HG02763 (cell line): ENCODE measurements at regions not wholly inside any gene's neighbourhood (a gene's known extent, or its start where the extent isn't known, plus 50 kb on each side); places are given as distances from the start of the nearest gene placed in this dataset.

Experiments used
- ATAC-seq: cut with Tn5 transposase; IDR thresholded peaks from one replicate; pipeline ENCODE4 v1.9.1; 2021; ENCODE audit warnings: mild to moderate bottlenecking, moderate library complexity; ENCODE audit not compliant: unreplicated experiment

- ATAC-seq = no peak
Observed at GRCh38 chr20:6884114-6884513, 116.6 kb downstream of the BMP2 start.

DNA sequence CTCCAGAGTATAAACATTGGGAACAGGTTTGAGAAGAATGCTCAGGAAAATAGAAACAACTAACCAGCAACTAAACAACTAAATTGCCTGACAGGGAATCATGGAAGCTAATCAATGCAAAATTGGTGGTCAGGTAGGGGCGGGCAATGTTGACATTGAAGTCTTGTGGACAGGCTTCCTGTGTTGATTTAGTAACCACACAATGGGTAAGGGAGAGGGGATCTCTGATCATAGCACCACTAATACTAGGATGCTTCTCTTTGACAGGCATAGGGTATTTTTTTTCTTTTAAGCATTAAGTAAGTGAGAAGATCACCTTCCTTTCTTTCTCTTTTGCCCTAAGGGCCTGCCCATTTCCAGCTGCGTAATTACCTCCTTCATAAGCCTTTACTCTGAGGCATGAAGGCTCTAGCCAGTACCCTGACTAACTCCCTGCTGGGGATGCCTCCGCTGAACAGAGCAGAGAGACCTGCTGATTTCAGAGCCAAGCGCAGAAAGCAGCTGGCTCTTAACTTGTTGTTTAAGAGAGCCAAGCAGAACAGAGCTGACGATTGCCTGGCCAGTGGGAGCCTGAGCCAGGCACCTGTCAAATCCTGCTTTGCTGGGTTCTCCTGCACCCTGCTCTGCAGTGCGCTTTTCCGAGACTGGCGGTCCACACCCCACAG lies 118.7 kb downstream of the BMP2 start:
- no peak for ATAC-seq

DNA sequence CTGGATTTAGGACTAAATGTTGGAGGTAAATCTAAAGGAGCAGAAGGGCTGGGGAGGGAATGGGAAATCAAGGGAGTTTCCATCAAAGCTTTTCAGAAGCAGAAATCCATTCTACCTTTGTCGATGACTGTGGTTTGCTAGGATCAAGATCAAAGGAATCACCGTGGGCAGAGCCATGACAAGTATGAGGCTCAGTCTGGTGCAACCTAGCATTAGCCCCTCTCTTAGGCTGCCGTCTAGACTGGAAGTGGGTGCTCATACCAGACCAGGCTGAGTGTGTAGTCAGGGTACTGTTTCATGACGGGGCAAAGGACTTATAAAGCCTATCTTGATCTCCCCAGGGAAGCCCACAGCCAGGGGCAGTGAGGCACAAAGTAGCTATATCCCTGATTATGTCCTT lies 120.5 kb downstream of the BMP2 start:
- no peak for ATAC-seq

DNA sequence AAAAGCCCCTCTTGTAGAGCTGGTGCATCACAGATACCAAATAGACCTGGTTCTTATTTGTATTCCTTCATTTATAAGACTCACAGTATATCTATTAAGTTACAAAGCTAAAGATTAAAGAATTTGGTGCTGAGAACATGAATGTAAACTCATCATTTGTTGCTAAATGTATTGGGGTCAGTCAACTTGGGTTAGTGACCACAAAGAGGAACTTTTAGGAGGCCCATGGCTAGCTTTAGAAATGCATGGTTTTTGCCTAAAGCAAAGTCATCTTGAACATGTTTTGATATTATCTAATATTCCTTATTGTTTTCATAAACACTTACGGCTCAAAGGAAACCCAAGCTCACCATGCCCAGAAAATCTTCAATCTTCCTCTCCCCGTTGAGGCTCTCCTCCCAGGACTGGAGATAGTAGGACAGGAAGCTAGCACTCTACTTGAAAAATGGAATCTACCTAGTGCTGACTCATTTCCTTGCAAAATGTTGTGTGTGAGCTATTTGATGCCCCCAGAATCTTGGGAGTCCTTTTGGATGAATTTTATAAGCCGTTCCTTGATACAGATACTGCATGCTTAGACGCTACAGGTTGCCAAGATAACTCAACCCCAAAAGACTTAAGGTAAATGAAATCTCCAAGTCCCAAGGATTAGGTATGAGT lies 121.4 kb downstream of the BMP2 start:
- no peak for ATAC-seq

DNA sequence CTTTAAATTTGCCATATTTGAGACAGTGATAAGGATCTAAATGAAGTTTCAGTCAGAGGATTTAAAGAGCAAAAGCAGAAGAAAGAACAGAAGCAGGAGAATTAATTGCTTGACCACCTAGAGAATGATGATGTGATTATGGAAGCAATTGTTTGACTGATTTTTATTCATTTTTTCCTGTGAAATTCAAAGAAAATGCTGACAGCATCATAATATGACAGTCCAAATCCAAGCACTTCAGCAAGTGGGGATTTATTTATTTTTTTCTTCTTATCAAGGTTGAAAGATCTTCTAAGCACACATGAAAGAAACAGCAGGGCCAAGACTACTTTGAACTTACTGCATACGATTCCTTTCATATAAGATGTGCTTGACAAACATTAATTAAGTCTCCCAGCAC lies 125.2 kb downstream of the BMP2 start:
- ATAC-seq = no peak

GRCh38 chr20:6898928-6899327 lies 131.4 kb downstream of the BMP2 start:
- no peak for ATAC-seq

- ATAC-seq = no peak
Observed at GRCh38 chr20:6906871-6907270, 139.4 kb downstream of the BMP2 start.

GRCh38 chr20:6908673-6909072 lies 141.2 kb downstream of the BMP2 start:
- no peak for ATAC-seq

DNA sequence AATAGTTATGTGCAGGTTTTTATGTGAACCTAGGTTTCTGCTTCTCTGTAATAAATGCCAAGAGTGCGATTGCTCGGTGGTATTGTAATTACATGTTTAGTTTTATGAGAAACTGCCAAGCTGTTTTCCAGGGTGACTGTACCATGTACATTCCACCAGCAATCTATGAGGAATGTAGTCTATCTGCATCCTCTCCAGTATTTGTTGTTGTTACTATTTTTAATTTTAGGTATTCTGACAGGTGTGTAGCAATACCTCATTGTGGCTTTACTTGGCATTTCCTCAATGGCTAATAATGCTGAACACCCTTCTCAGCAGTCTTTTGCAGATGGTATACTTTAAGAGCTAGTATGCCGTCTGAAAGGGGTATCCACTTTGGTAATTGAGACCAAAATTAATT lies 142.1 kb downstream of the BMP2 start:
- no peak for ATAC-seq

- no peak for ATAC-seq
Observed at GRCh38 chr20:6914986-6915385, 147.5 kb downstream of the BMP2 start.

GRCh38 chr20:6916938-6917337 lies 149.5 kb downstream of the BMP2 start:
- ATAC-seq = no peak

DNA sequence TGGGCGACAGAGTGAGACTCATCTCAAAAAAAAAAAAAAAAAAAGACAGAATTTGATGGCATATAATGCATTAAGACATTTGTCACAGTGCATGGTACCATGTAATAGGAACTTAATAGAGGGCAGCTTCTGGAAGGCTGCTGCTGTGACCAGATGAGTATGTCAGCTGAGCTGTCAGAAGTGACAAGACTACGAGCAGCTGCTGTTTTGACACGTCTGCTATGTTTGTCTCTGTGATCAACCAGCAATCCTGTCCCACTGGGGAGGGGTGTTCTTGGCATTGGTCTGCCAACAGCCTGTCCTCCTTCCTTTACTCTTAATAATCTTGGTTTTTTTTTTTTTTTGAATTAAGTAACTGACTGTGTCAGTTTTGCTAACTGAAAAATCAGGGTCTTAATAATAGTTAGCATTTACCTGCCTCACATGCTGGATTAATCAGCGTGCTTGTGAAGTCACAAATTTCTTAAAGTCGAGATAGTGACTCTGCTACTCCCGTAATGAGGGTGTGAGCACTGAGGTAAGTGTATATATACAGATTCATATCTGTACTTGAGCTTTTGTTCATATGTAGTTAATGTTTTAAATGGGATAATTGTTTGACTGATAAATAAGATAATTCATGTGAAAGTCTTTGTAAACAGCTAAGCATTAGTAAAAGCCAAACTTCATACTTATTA lies 152.4 kb downstream of the BMP2 start:
- ATAC-seq = no peak

DNA sequence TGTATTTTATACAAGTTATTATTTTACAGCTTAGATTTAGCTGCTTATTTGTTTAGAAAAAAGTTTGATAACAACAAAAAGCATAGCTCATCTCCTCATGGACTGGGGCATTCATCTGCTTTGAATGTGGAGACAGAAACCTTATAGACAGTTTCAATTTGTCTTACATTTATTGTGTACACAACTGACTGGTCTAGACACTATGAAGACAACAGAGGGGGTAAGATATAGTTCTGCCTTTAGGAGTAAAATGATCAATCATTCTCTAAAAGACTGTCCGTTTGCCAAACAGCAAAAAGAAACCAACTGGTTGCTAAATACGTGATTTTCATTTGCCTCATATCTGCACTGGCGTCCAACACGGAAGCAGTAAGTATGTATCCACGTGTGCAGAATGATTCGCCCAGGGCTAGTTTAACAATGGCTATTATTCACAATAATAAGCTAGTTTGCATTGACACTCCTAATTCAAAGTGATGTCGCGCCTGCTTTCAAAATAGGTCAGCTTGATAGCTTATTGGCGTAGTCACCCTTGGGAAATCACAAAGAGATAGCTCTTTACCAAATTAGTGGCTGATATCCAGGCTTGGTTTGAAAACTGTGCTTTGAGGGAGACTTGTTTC lies 153.6 kb downstream of the BMP2 start:
- no peak for ATAC-seq

DNA sequence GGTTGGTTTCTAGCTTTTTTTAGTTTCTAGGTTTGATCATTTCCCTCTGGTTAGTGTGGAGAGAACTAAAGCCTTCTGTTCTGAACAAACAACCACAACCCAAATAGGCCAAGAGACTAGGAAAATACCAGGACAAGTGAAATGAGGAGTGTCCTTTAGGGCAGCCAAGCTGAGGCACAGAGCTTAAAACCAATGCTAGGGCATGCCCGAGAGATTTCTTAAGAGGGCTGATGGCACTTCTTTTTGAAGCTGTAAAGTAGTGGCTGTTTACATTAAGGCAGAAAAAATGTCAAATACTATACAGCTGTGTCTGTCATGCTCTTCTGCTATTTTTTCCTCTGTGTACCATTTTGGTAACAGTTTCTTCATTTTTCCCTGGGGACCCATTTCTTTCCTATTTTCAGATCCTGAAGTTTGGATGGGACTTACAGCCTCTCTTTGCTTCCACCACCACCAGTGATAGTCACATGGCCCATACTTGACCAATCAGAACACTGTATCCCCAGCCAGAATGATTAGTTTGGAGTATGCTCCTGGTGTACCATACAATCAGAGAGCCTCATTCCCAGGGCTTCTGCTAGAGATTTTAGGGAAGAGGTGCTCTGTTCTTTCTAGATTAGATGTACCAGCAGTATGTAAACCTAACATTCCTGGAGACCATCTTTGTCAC lies 154.4 kb downstream of the BMP2 start:
- ATAC-seq = no peak

DNA sequence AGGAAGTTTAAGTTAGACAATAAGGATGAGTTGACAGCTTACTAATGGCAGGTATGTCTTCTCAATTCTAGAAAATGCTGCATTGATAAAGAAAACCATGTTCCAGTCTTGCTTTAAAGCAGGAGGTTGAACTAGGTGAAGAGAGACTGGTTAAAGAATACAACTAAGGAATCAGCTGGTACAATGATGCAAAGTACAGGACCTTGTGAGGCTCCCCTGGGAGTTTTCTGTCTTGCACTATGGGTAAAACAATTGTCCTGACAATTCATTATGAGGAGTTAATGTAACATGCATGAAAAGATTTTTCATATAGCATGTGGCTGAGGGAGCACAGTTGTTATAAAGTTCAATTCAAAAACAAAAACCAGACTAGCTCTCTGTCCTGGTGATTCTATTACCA lies 157.2 kb downstream of the BMP2 start:
- no peak for ATAC-seq

GRCh38 chr20:6925744-6926278 lies 158.3 kb downstream of the BMP2 start:
- ATAC-seq = no peak

DNA sequence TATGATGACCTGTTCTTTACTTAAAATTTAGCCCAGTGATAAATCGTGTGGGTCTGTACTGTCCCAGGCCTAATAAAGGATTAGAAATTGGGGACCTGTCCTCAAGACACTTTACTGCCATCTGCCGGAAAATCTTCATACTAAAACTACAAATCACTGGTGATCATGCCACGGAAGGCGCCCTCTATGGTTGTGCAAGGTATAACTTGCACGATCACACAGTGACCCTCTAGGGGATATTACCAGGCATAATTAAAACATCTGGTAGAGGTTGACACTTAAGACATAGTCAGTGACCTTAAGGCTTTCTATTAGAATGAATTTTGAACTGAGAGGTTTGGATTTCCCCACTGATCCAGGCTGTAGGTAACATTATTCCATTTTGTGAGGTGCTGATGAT lies 172.6 kb downstream of the BMP2 start:
- no peak for ATAC-seq

- no peak for ATAC-seq
Observed at GRCh38 chr20:6940876-6941275, 173.4 kb downstream of the BMP2 start.

- no peak for ATAC-seq
Observed at GRCh38 chr20:6941571-6941970, 174.1 kb downstream of the BMP2 start.

DNA sequence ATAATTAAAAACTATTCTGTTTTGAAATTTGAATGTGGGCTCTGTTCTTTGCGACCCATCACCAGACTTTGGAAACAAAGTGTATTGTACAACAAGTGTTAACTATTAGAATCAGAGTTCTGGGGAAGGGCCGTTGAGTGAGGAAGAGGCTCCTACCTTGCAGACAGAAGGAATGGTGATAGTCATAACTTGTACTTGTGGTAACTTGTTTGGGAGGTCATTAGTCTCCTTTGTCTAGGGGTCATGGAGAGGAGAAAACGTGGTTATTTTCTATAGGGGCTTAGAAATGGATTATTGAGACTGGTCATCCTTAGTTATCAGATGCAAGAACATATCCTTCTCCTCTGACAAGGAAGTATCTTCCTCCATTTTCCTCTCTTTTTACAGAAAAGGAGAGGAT lies 174.8 kb downstream of the BMP2 start:
- no peak for ATAC-seq

DNA sequence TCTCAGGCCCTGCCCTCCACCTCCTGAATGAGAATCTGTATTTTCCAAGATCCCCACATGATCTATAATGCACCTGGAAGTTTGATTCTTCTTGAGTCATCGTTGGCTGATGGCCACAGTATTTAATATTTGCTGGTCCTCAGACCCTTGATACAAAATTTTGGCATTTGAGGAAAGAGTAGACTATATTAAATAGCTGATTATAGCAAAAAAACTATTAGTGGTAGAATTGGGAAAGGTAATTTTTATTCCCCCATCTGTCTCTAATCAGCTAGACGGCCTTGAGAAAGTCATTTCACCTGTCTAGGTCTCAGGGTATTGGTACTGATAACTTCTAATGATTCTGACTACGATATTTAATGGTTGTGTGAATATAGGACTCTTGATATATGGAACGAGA lies 176.8 kb downstream of the BMP2 start:
- ATAC-seq = no peak
